GM21717 (cell line): ENCODE measurements at regions not wholly inside any gene's neighbourhood (a gene's known extent, or its start where the extent isn't known, plus 50 kb on each side); places are given as distances from the start of the nearest gene placed in this dataset.

Experiments
- ATAC-seq: cut with Tn5 transposase; IDR thresholded peaks from one replicate; pipeline ENCODE4 v1.9.1; 2021; ENCODE audit warnings: mild to moderate bottlenecking, moderate library complexity; ENCODE audit not compliant: unreplicated experiment

- ATAC-seq = no peak
These were observed 79.6 kb upstream of the SASH1 start for GRCh38 chr6:148263010-148263409.

GRCh38 chr6:148263961-148264360, 78.7 kb upstream of the SASH1 start:
- no peak for ATAC-seq

- no peak for ATAC-seq
These were observed 77.6 kb upstream of the SASH1 start for GRCh38 chr6:148265054-148265453.

GRCh38 chr6:148269386-148269785, 73.3 kb upstream of the SASH1 start:
- no peak for ATAC-seq

GRCh38 chr6:148271711-148272439, 70.8 kb upstream of the SASH1 start:
- ATAC-seq = no peak

GRCh38 chr6:148272597-148272996, 70.0 kb upstream of the SASH1 start:
- ATAC-seq = no peak

- no peak for ATAC-seq
These were observed 68.5 kb upstream of the SASH1 start for GRCh38 chr6:148273962-148274752.

GRCh38 chr6:148274809-148275208, 67.8 kb upstream of the SASH1 start:
- no peak for ATAC-seq

GRCh38 chr6:148285205-148285604, 57.4 kb upstream of the SASH1 start:
- ATAC-seq = no peak

GRCh38 chr6:148286563-148286962, 56.1 kb upstream of the SASH1 start:
- no peak for ATAC-seq

- ATAC-seq = no peak
These were observed 54.9 kb upstream of the SASH1 start for GRCh38 chr6:148287623-148288333.

- no peak for ATAC-seq
These were observed 54.1 kb upstream of the SASH1 start for GRCh38 chr6:148288541-148288940.

- no peak for ATAC-seq
These were observed 53.5 kb upstream of the SASH1 start for GRCh38 chr6:148289153-148289552.

- ATAC-seq = no peak
These were observed 50.8 kb upstream of the SASH1 start for GRCh38 chr6:148291876-148292275.
